H1 (cell line): ENCODE measurements at regions not wholly inside any gene's neighbourhood (a gene's known extent, or its start where the extent isn't known, plus 50 kb on each side); places are given as distances from the start of the nearest gene placed in this dataset.

Source experiments
- CTCF ChIA-PET: fragments of 300-600 bp; sonication (Branson Sonifier 250); formaldehyde crosslinking; loops from one replicate; lab custom pipeline; 2021; ENCODE audit not compliant: partially characterized antibody; lab: Charles Lee
- POLR2A ChIA-PET: fragments of 300-600 bp; sonication (Branson Sonifier 250); formaldehyde crosslinking; loops from one replicate; lab custom pipeline; 2021; ENCODE audit warnings: inconsistent platforms; ENCODE audit not compliant: partially characterized antibody; lab: Charles Lee
- DNase-seq, 2 experiments: peaks; one replicate each; pipeline versions ENCODE4 v3.0.0 to v3.0.0-alpha.2; 2010 to 2022; ENCODE audit warnings: low spot score in 2 of 2, low read depth in 1 of 2, mixed read lengths in 1 of 2
- FAIRE-seq: peaks from 2 replicates; lab custom pipeline; 2011; peaks lifted over from hg19 to GRCh38; lab: Jason Lieb, UNC
- H2AFZ ChIP-seq: 2 replicates; pipeline ENCODE4 v1.8.1; 2012; ENCODE audit warnings: low read length, inconsistent platforms
- H2AK5ac ChIP-seq: 2 replicates; pipeline ENCODE4 v1.6.1; 2013; ENCODE audit warnings: low read depth, low read length
- H2BK120ac ChIP-seq: replicated peaks from 2 replicates; pipeline ENCODE3; 2013; ENCODE audit warnings: low read depth, low read length, inconsistent platforms
- H2BK12ac ChIP-seq: 2 replicates; pipeline ENCODE4 v1.6.1; 2013; ENCODE audit warnings: low read depth, low read length
- H2BK15ac ChIP-seq: 2 replicates; pipeline ENCODE4 v1.6.1; 2013; ENCODE audit warnings: low read length
- H2BK20ac ChIP-seq: 2 replicates; pipeline ENCODE4 v1.6.1; 2013; ENCODE audit warnings: low read length
- H2BK5ac ChIP-seq: 2 replicates; pipeline ENCODE4 v1.6.1; 2013; ENCODE audit warnings: low read depth, low read length
- H3K14ac ChIP-seq: 2 replicates; pipeline ENCODE4 v1.6.1; 2013; ENCODE audit warnings: inconsistent platforms; ENCODE audit not compliant: insufficient read length
- H3K18ac ChIP-seq: 2 replicates; pipeline ENCODE4 v1.6.1; 2013; ENCODE audit warnings: low read length; ENCODE audit errors: extremely low read depth
- H3K23ac ChIP-seq: 2 replicates; pipeline ENCODE4 v1.6.1; 2013; ENCODE audit warnings: inconsistent platforms; ENCODE audit not compliant: insufficient read length
- H3K23me2 ChIP-seq: 2 replicates; pipeline ENCODE4 v1.6.1; 2013; ENCODE audit warnings: low read depth, low read length
- H3K27ac ChIP-seq: 2 replicates; pipeline ENCODE4 v1.6.1; 2011; ENCODE audit warnings: low read depth, low read length, inconsistent platforms
- H3K27me3 ChIP-seq, 4 experiments: replicated peaks in 1 of 4; 1 replicate in 1 of 4; 2 replicates in 3 of 4; pipeline versions ENCODE4 v1.6.1 to v1.8.1; 2011 to 2013; ENCODE audit warnings: low read length in 3 of 4, mild to moderate bottlenecking in 3 of 4, inconsistent platforms in 2 of 4, mixed read lengths in 2 of 4, moderate library complexity in 1 of 4; ENCODE audit not compliant: control insufficient read depth in 3 of 4, insufficient read depth in 3 of 4; ENCODE audit errors: extremely low read depth in 1 of 4
- H3K36me3 ChIP-seq, 4 experiments: 2 replicates each; pipeline versions ENCODE4 v1.6.1 to v1.8.1; 2011 to 2013; ENCODE audit warnings: mild to moderate bottlenecking in 4 of 4, low read length in 3 of 4, moderate library complexity in 2 of 4, control low read depth in 1 of 4, inconsistent platforms in 1 of 4; ENCODE audit not compliant: insufficient read depth in 4 of 4, control insufficient read depth in 2 of 4
- H3K4ac ChIP-seq: replicated peaks from 2 replicates; pipeline ENCODE3; 2013; ENCODE audit warnings: low read length, low read depth, mixed read lengths, inconsistent platforms; ENCODE audit not compliant: insufficient read length
- H3K4me1 ChIP-seq, 4 experiments: replicated peaks in 1 of 4; 1 replicate in 1 of 4; 2 replicates in 3 of 4; pipeline versions ENCODE4 v1.6.1 to v1.8.1; 2011 to 2013; ENCODE audit warnings: low read length in 3 of 4, inconsistent platforms in 2 of 4, mixed read lengths in 1 of 4; ENCODE audit not compliant: insufficient read depth in 4 of 4, control insufficient read depth in 3 of 4
- H3K4me2 ChIP-seq, 2 experiments: 2 replicates each; pipeline versions ENCODE4 v1.6.1 to v1.8.1; 2011 to 2013; ENCODE audit warnings: low read depth in 2 of 2, low read length in 2 of 2, control low read depth in 1 of 2, inconsistent platforms in 1 of 2, mild to moderate bottlenecking in 1 of 2; ENCODE audit not compliant: insufficient read depth in 1 of 2
- H3K4me3 ChIP-seq, 4 experiments: fragments of 200-600, 300-600 bp in 1 of 4; sonication (generic), shearing (Covaris generic), sonication (Bioruptor Twin) in 1 of 4; 2 replicates each; pipeline versions ENCODE4 v1.5.1 to v1.8.1; 2011 to 2016; ENCODE audit warnings: low read length in 4 of 4, low read depth in 3 of 4, control low read depth in 2 of 4, inconsistent platforms in 2 of 4, mild to moderate bottlenecking in 2 of 4, mixed read lengths in 1 of 4, moderate library complexity in 1 of 4; ENCODE audit not compliant: insufficient read depth in 2 of 4; ENCODE audit errors: extremely low read depth in 1 of 4
- H3K56ac ChIP-seq: replicated peaks from 2 replicates; pipeline ENCODE3; 2013; ENCODE audit warnings: low read depth, mild to moderate bottlenecking, mixed read lengths, low read length, inconsistent platforms; ENCODE audit not compliant: insufficient read length
- H3K79me1 ChIP-seq: 2 replicates; pipeline ENCODE4 v1.6.1; 2013; ENCODE audit warnings: low read depth, low read length, control low read depth
- H3K79me2 ChIP-seq, 2 experiments: 2 replicates each; pipeline versions ENCODE4 v1.6.1 to v1.8.1; 2012 to 2013; ENCODE audit warnings: low read length in 2 of 2, mild to moderate bottlenecking in 2 of 2, inconsistent platforms in 1 of 2; ENCODE audit not compliant: insufficient read depth in 2 of 2, control insufficient read depth in 1 of 2
- H3K9ac ChIP-seq, 4 experiments: replicated peaks in 1 of 4; 1 replicate in 1 of 4; 2 replicates in 3 of 4; pipeline versions ENCODE4 v1.6.1 to v1.8.1; 2011 to 2013; ENCODE audit warnings: low read depth in 3 of 4, low read length in 3 of 4, control low read depth in 2 of 4, mild to moderate bottlenecking in 2 of 4, moderate library complexity in 2 of 4, inconsistent platforms in 1 of 4; ENCODE audit errors: extremely low read depth in 1 of 4
- H3K9me3 ChIP-seq, 2 experiments: 2 replicates each; pipeline versions ENCODE4 v1.6.1 to v1.8.1; 2012 to 2013; ENCODE audit warnings: mild to moderate bottlenecking in 2 of 2, moderate library complexity in 2 of 2, control low read depth in 1 of 2, inconsistent platforms in 1 of 2, low read depth in 1 of 2, low read length in 1 of 2, mixed read lengths in 1 of 2; ENCODE audit not compliant: insufficient read depth in 2 of 2
- H4K20me1 ChIP-seq, 2 experiments: replicated peaks in 1 of 2; 2 replicates each; pipeline versions ENCODE3 to v1.8.1; 2011 to 2013; ENCODE audit warnings: inconsistent platforms in 2 of 2, low read length in 2 of 2, mild to moderate bottlenecking in 1 of 2; ENCODE audit not compliant: insufficient read depth in 2 of 2, control insufficient read depth in 1 of 2
- H4K5ac ChIP-seq: 2 replicates; pipeline ENCODE4 v1.6.1; 2013; ENCODE audit warnings: low read length, low read depth, mixed read lengths, inconsistent platforms; ENCODE audit not compliant: insufficient read length
- H4K8ac ChIP-seq: 2 replicates; pipeline ENCODE4 v1.8.0; 2013; ENCODE audit warnings: mild to moderate bottlenecking, moderate library complexity, low read length, inconsistent platforms; ENCODE audit not compliant: insufficient read depth; ENCODE audit errors: extremely low read depth
- H4K91ac ChIP-seq: replicated peaks from 2 replicates; pipeline ENCODE3; 2013; ENCODE audit warnings: low read length, mixed read lengths, inconsistent platforms; ENCODE audit not compliant: insufficient read length
- BACH1 ChIP-seq: IDR thresholded peaks from 2 replicates; pipeline ENCODE4 v1.6.1; 2012; ENCODE audit warnings: low read length, improper control_type of control experiment
- BRCA1 ChIP-seq: IDR thresholded peaks from 2 replicates; pipeline ENCODE4 v1.6.1; 2012; ENCODE audit warnings: low read depth, low read length, improper control_type of control experiment
- CEBPB ChIP-seq: IDR thresholded peaks from 2 replicates; pipeline ENCODE4 v1.6.1; 2012; ENCODE audit warnings: low read depth, low read length
- GTF2F1 ChIP-seq: IDR thresholded peaks from 2 replicates; pipeline ENCODE4 v1.6.1; 2012; ENCODE audit warnings: low read depth, low read length, improper control_type of control experiment, borderline replicate concordance
- KDM1A ChIP-seq: fragments of 200-600, 300-600 bp; sonication (generic); IDR thresholded peaks from 2 replicates; pipeline ENCODE4 v1.7.1; 2016; ENCODE audit warnings: mild to moderate bottlenecking, low read length, borderline replicate concordance
- PHF8 ChIP-seq: fragments of 200-600 bp; sonication (generic); conservative IDR thresholded peaks from 2 replicates; pipeline ENCODE4 v1.7.1; 2012; ENCODE audit warnings: low read depth, mild to moderate bottlenecking, inconsistent platforms, low read length, moderate library complexity
- POLR2A ChIP-seq, 2 experiments: IDR thresholded peaks; 1 replicate in 1 of 2; 2 replicates in 1 of 2; pipeline ENCODE4 v1.6.1; 2011; ENCODE audit warnings: low read depth in 2 of 2, low read length in 2 of 2, mild to moderate bottlenecking in 2 of 2; ENCODE audit errors: control extremely low read depth in 1 of 2
- POLR2AphosphoS5 ChIP-seq: IDR thresholded peaks from 2 replicates; pipeline ENCODE4 v1.6.1; 2011; ENCODE audit warnings: low read depth, low read length
- TAF1 ChIP-seq: IDR thresholded peaks from 2 replicates; pipeline ENCODE4 v1.6.1; 2011; ENCODE audit warnings: mild to moderate bottlenecking, low read depth, low read length
- WGBS, 2 experiments: shearing (Covaris generic) in 1 of 2; methylation state at CpG; one replicate each; pipeline versions ENCODE4 v1.1.6 to v1.1.7; 2013 to 2015; ENCODE audit warnings: low lambda C conversion rate in 2 of 2, mixed read lengths in 2 of 2, inconsistent platforms in 1 of 2, low coverage in 1 of 2, missing lambda C conversion rate in 1 of 2; ENCODE audit not compliant: insufficient replicate concordance in 2 of 2, insufficient coverage in 1 of 2, insufficient read length in 1 of 2; ENCODE audit errors: extremely low coverage in 1 of 2, missing lambda C conversion rate in 1 of 2; 5-methylcytosine and 5-hydroxymethylcytosine counted together
- TF ChIP-seq, protein P1 (sequence below): IDR thresholded peaks from 2 replicates; pipeline ENCODE4 v1.6.1; 2011; ENCODE audit warnings: low read length, improper control_type of control experiment

DNA sequence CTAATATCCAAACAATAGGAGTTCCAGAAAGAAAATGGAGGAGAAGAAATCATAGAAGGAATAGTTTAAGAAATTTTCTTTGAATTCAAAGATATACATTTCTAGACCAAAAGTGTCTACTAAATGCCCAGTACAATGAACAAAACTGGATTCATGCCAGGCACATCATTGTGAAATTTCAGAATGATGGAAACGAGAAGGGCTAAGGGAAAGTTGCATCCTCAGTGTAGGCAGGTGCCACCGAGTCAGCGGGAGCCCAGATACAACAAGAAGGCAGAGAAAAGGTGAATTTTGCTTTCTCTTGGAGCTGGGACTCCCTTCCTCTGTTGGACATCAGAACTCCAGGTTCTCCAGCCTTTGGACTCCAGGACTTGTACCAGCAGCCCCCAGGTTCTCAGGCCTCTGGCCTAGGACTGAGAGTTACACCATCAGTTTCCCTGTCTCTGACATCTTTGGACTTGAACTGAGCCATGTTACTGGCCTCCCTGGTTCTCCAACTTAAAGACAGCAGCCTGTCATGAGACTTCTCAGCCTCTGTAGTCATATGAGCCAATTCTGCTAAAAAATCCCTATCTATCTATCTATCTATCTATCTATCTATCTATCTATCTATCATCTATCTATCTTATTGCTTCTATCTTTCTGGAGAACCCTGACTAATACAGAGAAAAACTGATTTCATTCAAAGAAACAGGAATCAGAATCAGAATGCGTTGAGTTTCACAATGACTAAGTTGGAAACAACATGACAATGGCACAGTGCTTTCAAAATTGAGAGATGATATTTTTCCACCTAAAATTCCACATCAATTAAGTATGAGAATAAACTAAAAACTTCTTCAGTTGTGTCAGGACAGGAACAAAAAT lies 207.7 kb downstream of the FAM43A start:
- no peak overlapping the region for H3K27ac ChIP-seq
- ChIA-PET POLR2A (no interaction called here), CTCF (no interaction called here)
- DNase-seq (peak in 1 of 2 experiments; percentile 22), FAIRE-seq (no peak)
- 71% methylated on average over 4 of the region's 4 CpGs; no CpG with 5 or more reads in 1 of the 2 experiments for WGBS, 2 experiments
- H2BK5ac ChIP-seq: no peak overlapping the region
- no peak overlapping the region for H2BK20ac ChIP-seq
- no peak overlapping the region for H2BK15ac ChIP-seq
- H2BK12ac ChIP-seq: no peak overlapping the region
- H4K5ac ChIP-seq: no peak overlapping the region
- H3K79me2 ChIP-seq: no peaks in the 10 kb centered on the region
- no peak overlapping the region for H3K14ac ChIP-seq
- no peak overlapping the region for H4K91ac ChIP-seq
- H3K9ac ChIP-seq: no peak overlapping the region
- no peaks in the 10 kb centered on the region for H3K27me3 ChIP-seq
- no peak overlapping the region for H3K56ac ChIP-seq
- no peak overlapping the region for H2AK5ac ChIP-seq
- no peak overlapping the region for H2BK120ac ChIP-seq
- no peaks in the 10 kb centered on the region for H3K79me1 ChIP-seq
- H3K18ac ChIP-seq: no peak overlapping the region
- H2AFZ ChIP-seq: no peak overlapping the region
- no peak overlapping the region for H4K8ac ChIP-seq
- no peak overlapping the region for H3K23ac ChIP-seq
- H3K4me2 ChIP-seq: no peak overlapping the region
- no peak for TF ChIP-seq KDM1A
- TF ChIP-seq, protein P1, sequence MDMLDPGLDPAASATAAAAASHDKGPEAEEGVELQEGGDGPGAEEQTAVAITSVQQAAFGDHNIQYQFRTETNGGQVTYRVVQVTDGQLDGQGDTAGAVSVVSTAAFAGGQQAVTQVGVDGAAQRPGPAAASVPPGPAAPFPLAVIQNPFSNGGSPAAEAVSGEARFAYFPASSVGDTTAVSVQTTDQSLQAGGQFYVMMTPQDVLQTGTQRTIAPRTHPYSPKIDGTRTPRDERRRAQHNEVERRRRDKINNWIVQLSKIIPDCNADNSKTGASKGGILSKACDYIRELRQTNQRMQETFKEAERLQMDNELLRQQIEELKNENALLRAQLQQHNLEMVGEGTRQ: no peak
- TF ChIP-seq POLR2A (IDR thresholded peaks at IDR 0.05; ENCODE audit: control extremely low read depth in 1 of 2, low read depth in 2 of 2, low read length in 2 of 2): no peak
- TF ChIP-seq POLR2AphosphoS5: no peak
- TF ChIP-seq PHF8: no peak
- no peak for TF ChIP-seq GTF2F1
- no peak for TF ChIP-seq TAF1
- no peak for TF ChIP-seq BRCA1
- TF ChIP-seq CEBPB: no peak
- TF ChIP-seq BACH1: no peak
- H3K23me2 ChIP-seq: no peaks in the 10 kb centered on the region
- H3K4ac ChIP-seq: no peak overlapping the region
- no peaks in the 10 kb centered on the region for H3K36me3 ChIP-seq
- H3K4me1 ChIP-seq: no peaks in the 10 kb centered on the region
- no peak overlapping the region for H3K4me3 ChIP-seq
- H3K9me3 ChIP-seq: no peaks in the 10 kb centered on the region; a peak in 1 of 4 replicates
- no peaks in the 10 kb centered on the region for H4K20me1 ChIP-seq
